HG03378 (cell line): ENCODE measurements at regions not wholly inside any gene's neighbourhood (a gene's known extent, or its start where the extent isn't known, plus 50 kb on each side); places are given as distances from the start of the nearest gene placed in this dataset.

Experiments
- ATAC-seq: cut with Tn5 transposase; IDR thresholded peaks from one replicate; pipeline ENCODE4 v1.9.1; 2021; ENCODE audit warnings: mild to moderate bottlenecking, moderate library complexity; ENCODE audit not compliant: unreplicated experiment

GRCh38 chr2:898319-898718 is 52.3 kb upstream of the SNTG2 start:
- peak; percentile 56 for ATAC-seq

- no peak for ATAC-seq
Measured at GRCh38 chr2:897091-897490, 53.6 kb upstream of the SNTG2 start.

GRCh38 chr2:893311-893710 is 57.3 kb upstream of the SNTG2 start:
- no peak for ATAC-seq

- ATAC-seq: no peak
Measured at GRCh38 chr2:892892-893291, 57.8 kb upstream of the SNTG2 start.

- no peak for ATAC-seq
Measured at GRCh38 chr2:892401-892800, 58.2 kb upstream of the SNTG2 start.

GRCh38 chr2:891734-892133 is 58.9 kb upstream of the SNTG2 start:
- no peak for ATAC-seq

GRCh38 chr2:890791-891190 is 59.9 kb upstream of the SNTG2 start:
- no peak for ATAC-seq

- ATAC-seq: no peak
Measured at GRCh38 chr2:890214-890613, 60.4 kb upstream of the SNTG2 start.

GRCh38 chr2:888906-889566 is 61.6 kb upstream of the SNTG2 start:
- ATAC-seq: no peak

GRCh38 chr2:888211-888801 is 62.3 kb upstream of the SNTG2 start:
- ATAC-seq: no peak

GRCh38 chr2:887639-888038 is 63.0 kb upstream of the SNTG2 start:
- ATAC-seq: no peak

GRCh38 chr2:886072-887022 is 64.3 kb upstream of the SNTG2 start:
- ATAC-seq: no peak

GRCh38 chr2:885230-886071 is 65.2 kb upstream of the SNTG2 start:
- ATAC-seq: no peak

- no peak for ATAC-seq
Measured at GRCh38 chr2:883803-884748, 66.6 kb upstream of the SNTG2 start.

GRCh38 chr2:883260-883802 is 67.3 kb upstream of the SNTG2 start:
- no peak for ATAC-seq

GRCh38 chr2:881204-881918 is 69.3 kb upstream of the SNTG2 start:
- ATAC-seq: peak; percentile 75

GRCh38 chr2:880201-880970 is 70.3 kb upstream of the SNTG2 start:
- no peak for ATAC-seq

- ATAC-seq: no peak
Measured at GRCh38 chr2:879540-879939, 71.1 kb upstream of the SNTG2 start.
